ENCODE measurements at regions not wholly inside any gene's neighbourhood (a gene's known extent, or its start where the extent isn't known, plus 50 kb on each side); places are given as distances from the start of the nearest gene placed in this dataset.

DNA sequence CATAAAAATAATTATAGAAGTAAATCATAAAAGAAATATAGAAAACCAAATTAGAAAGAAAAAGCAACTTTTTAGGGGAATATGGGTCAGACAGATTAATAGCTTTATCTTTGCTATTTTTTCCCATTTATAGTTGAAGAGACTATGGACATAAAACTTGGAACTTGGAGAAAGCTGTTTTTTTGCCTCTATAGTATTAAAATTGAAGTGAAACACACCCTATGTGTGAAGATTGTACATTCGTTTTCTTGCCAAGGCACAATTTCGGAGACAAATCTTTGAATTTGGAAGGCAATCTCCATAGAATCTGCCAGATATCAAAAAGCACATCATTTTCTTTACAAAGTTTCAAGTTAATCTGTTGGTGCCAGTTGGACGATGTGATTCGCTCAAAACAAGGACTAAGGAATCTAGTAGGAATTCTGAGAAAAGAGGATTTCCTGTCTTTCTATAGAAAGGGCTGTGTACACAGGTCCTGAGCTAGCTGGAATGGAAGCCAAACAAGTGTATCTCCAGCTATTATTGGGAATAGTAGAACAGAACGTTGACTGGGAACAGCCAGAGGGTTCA, 156.3 kb downstream of the SLC7A11 start:
- Histone ChIP-seq H3K4me2 (no peak overlapping the region), H3K4me3 (ENCODE audit: low read depth in 2 of 2, low read length in 1 of 2) (no peak overlapping the region), H3K27me3 (ENCODE audit: insufficient read depth) (no peaks in the 10 kb centered on the region), H3K4me1 (ENCODE audit: control insufficient read depth in 1 of 2, insufficient read depth in 2 of 2, low read depth in 1 of 2, low read length in 1 of 2) (no peaks in the 10 kb centered on the region; a peak in 2 of 4 replicates), H3K36me3 (replicated peaks in 1 of 2; ENCODE audit: control insufficient read depth in 1 of 2, insufficient read depth in 2 of 2, low read length in 1 of 2) (no peaks in the 10 kb centered on the region), H2AFZ (ENCODE audit: low read depth) (no peak overlapping the region), H3K27ac (ENCODE audit: low read depth in 2 of 2, low read length in 1 of 2) (peak overlapping the region in 1 of 2 experiments; percentile 50; a peak in 1 of 4 replicates), H3F3A (replicated peaks; ENCODE audit: insufficient read depth) (peaks cover 3% of the 10 kb centered on the region), H3K79me2 (ENCODE audit: insufficient read depth) (no peaks in the 10 kb centered on the region), H3K9me3 (no peaks in the 10 kb centered on the region), H3K9me2 (no peaks in the 10 kb centered on the region), H3K9ac (no peak overlapping the region), H4K20me1 (ENCODE audit: insufficient read depth) (no peaks in the 10 kb centered on the region)
- ChIA-PET CTCF (interaction anchor here (1.4 kb wide), 1 partner anchor 50 kb away, joined by 5 read pairs; no protein-coding TSS in a partner anchor), POLR2A (no interaction called here)
- WGBS (ENCODE audit: low lambda C conversion rate): 89% methylated on average over 5 of the region's 5 CpGs
- no peak for TF ChIP-seq MAX (IDR thresholded peaks at IDR 0.05; ENCODE audit: low read depth)
- no peak for TF ChIP-seq JUND (IDR thresholded peaks at IDR 0.05)
- TF ChIP-seq, protein P1, sequence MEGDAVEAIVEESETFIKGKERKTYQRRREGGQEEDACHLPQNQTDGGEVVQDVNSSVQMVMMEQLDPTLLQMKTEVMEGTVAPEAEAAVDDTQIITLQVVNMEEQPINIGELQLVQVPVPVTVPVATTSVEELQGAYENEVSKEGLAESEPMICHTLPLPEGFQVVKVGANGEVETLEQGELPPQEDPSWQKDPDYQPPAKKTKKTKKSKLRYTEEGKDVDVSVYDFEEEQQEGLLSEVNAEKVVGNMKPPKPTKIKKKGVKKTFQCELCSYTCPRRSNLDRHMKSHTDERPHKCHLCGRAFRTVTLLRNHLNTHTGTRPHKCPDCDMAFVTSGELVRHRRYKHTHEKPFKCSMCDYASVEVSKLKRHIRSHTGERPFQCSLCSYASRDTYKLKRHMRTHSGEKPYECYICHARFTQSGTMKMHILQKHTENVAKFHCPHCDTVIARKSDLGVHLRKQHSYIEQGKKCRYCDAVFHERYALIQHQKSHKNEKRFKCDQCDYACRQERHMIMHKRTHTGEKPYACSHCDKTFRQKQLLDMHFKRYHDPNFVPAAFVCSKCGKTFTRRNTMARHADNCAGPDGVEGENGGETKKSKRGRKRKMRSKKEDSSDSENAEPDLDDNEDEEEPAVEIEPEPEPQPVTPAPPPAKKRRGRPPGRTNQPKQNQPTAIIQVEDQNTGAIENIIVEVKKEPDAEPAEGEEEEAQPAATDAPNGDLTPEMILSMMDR (IDR thresholded peaks at IDR 0.05): no peak
- TF ChIP-seq RAD21 (IDR thresholded peaks at IDR 0.05; ENCODE audit: low read length): no peak
- no peak for TF ChIP-seq MXI1 (IDR thresholded peaks at IDR 0.05; ENCODE audit: low read depth, low read length)
- TF ChIP-seq CHD2 (IDR thresholded peaks at IDR 0.05; ENCODE audit: low read length, partially characterized antibody): no peak
- no peak for TF ChIP-seq EP300 (IDR thresholded peaks at IDR 0.05; ENCODE audit: borderline replicate concordance in 1 of 2, low read depth in 1 of 2, low read length in 1 of 2)
- no peak for TF ChIP-seq ELF1 (IDR thresholded peaks at IDR 0.05)
- no peak for TF ChIP-seq RXRA (IDR thresholded peaks at IDR 0.05; ENCODE audit: borderline replicate concordance, low read depth)
- TF ChIP-seq FOXM1 (IDR thresholded peaks at IDR 0.05; ENCODE audit: low read depth): no peak
- TF ChIP-seq FOXJ3 (CRISPR knock-in tag; IDR thresholded peaks at IDR 0.05): no peak
- TF ChIP-seq, protein P2, sequence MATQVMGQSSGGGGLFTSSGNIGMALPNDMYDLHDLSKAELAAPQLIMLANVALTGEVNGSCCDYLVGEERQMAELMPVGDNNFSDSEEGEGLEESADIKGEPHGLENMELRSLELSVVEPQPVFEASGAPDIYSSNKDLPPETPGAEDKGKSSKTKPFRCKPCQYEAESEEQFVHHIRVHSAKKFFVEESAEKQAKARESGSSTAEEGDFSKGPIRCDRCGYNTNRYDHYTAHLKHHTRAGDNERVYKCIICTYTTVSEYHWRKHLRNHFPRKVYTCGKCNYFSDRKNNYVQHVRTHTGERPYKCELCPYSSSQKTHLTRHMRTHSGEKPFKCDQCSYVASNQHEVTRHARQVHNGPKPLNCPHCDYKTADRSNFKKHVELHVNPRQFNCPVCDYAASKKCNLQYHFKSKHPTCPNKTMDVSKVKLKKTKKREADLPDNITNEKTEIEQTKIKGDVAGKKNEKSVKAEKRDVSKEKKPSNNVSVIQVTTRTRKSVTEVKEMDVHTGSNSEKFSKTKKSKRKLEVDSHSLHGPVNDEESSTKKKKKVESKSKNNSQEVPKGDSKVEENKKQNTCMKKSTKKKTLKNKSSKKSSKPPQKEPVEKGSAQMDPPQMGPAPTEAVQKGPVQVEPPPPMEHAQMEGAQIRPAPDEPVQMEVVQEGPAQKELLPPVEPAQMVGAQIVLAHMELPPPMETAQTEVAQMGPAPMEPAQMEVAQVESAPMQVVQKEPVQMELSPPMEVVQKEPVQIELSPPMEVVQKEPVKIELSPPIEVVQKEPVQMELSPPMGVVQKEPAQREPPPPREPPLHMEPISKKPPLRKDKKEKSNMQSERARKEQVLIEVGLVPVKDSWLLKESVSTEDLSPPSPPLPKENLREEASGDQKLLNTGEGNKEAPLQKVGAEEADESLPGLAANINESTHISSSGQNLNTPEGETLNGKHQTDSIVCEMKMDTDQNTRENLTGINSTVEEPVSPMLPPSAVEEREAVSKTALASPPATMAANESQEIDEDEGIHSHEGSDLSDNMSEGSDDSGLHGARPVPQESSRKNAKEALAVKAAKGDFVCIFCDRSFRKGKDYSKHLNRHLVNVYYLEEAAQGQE (IDR thresholded peaks at IDR 0.05; ENCODE audit: low read depth, low read length): no peak
- TF ChIP-seq TEAD4 (IDR thresholded peaks at IDR 0.05; ENCODE audit: borderline replicate concordance, insufficient read depth): no peak
- no peak for TF ChIP-seq IRF3 (IDR thresholded peaks at IDR 0.05; ENCODE audit: low read depth, low read length)
- DNase-seq: no peak
